GM19452 (cell line): ENCODE measurements at regions not wholly inside any gene's neighbourhood (a gene's known extent, or its start where the extent isn't known, plus 50 kb on each side); places are given as distances from the start of the nearest gene placed in this dataset.
A peak's percentile ranks its signal among the peaks of the same experiment; 100 is the strongest.

Source experiments
- ATAC-seq: cut with Tn5 transposase; IDR thresholded peaks from one replicate; pipeline ENCODE4 v1.9.1; 2021; ENCODE audit not compliant: unreplicated experiment

GRCh38 chr7:86975449-86975848 lies 84.0 kb downstream of the ELAPOR2 start:
- ATAC-seq, result no peak

- ATAC-seq, result no peak
Observed at GRCh38 chr7:86972072-86972471, 87.4 kb downstream of the ELAPOR2 start.

GRCh38 chr7:86970986-86971385 lies 88.5 kb downstream of the ELAPOR2 start:
- ATAC-seq, result no peak

- ATAC-seq, result no peak
Observed at GRCh38 chr7:86970547-86970946, 88.9 kb downstream of the ELAPOR2 start.

- no peak for ATAC-seq
Observed at GRCh38 chr7:86969865-86970264, 89.6 kb downstream of the ELAPOR2 start.

- ATAC-seq, result no peak
Observed at GRCh38 chr7:86968618-86969017, 90.8 kb downstream of the ELAPOR2 start.

GRCh38 chr7:86966916-86967315 lies 92.5 kb downstream of the ELAPOR2 start:
- ATAC-seq, result no peak

- ATAC-seq, result no peak
Observed at GRCh38 chr7:86965727-86966120, 93.7 kb downstream of the ELAPOR2 start.

- ATAC-seq, result no peak
Observed at GRCh38 chr7:86964973-86965726, 94.3 kb downstream of the ELAPOR2 start.

- ATAC-seq, result peak; percentile 82
Observed at GRCh38 chr7:86963599-86964230, 95.7 kb downstream of the ELAPOR2 start.

GRCh38 chr7:86962623-86963022 lies 96.8 kb downstream of the ELAPOR2 start:
- ATAC-seq, result no peak

GRCh38 chr7:86961686-86962085 lies 97.8 kb downstream of the ELAPOR2 start:
- no peak for ATAC-seq

- no peak for ATAC-seq
Observed at GRCh38 chr7:86958380-86958779, 101.1 kb downstream of the ELAPOR2 start.

GRCh38 chr7:86956567-86956966 lies 102.9 kb downstream of the ELAPOR2 start:
- no peak for ATAC-seq

- ATAC-seq, result no peak
Observed at GRCh38 chr7:86955895-86956503, 103.5 kb downstream of the ELAPOR2 start.

- ATAC-seq, result no peak
Observed at GRCh38 chr7:86954971-86955370, 104.5 kb downstream of the ELAPOR2 start.

GRCh38 chr7:86953653-86954336 lies 105.7 kb downstream of the ELAPOR2 start:
- ATAC-seq, result no peak

GRCh38 chr7:86953219-86953618 lies 106.2 kb downstream of the ELAPOR2 start:
- no peak for ATAC-seq

- no peak for ATAC-seq
Observed at GRCh38 chr7:86951895-86952294, 107.6 kb downstream of the ELAPOR2 start.

- no peak for ATAC-seq
Observed at GRCh38 chr7:86950944-86951343, 108.5 kb downstream of the ELAPOR2 start.

- ATAC-seq, result no peak
Observed at GRCh38 chr7:86950360-86950759, 109.1 kb downstream of the ELAPOR2 start.
